ENCODE measurements at regions not wholly inside any gene's neighbourhood (a gene's known extent, or its start where the extent isn't known, plus 50 kb on each side); places are given as distances from the start of the nearest gene placed in this dataset.

GRCh38 chr9:29060041-29060440 is 1486.8 kb upstream of the C9orf72 start:
- Histone ChIP-seq H3K9ac (ENCODE audit: control insufficient read depth, extremely low read depth, insufficient read depth, low read length) (no peak overlapping the region), H3K27me3 (ENCODE audit: control insufficient read depth, extremely low read depth, insufficient read depth, low read length) (no peaks in the 10 kb centered on the region), H3K36me3 (ENCODE audit: control insufficient read depth in 2 of 2, extremely low read depth in 1 of 2, insufficient read depth in 2 of 2, low read length in 2 of 2) (no peaks in the 10 kb centered on the region), H3K4me1 (ENCODE audit: control insufficient read depth, extremely low read depth, insufficient read depth, low read length) (no peaks in the 10 kb centered on the region), H4K20me1 (ENCODE audit: control insufficient read depth, extremely low read depth, insufficient read depth, low read length) (no peaks in the 10 kb centered on the region), H3K79me2 (ENCODE audit: control insufficient read depth, insufficient read depth, low read length) (no peaks in the 10 kb centered on the region), H3K4me3 (ENCODE audit: control insufficient read depth in 2 of 3, extremely low read depth in 1 of 3, insufficient read depth in 2 of 3, low read depth in 1 of 3, low read length in 3 of 3) (no peak overlapping the region), H3K4me2 (ENCODE audit: control insufficient read depth, extremely low read depth, insufficient read depth, low read depth, low read length) (no peak overlapping the region), H2AFZ (ENCODE audit: control insufficient read depth, low read length) (no peak overlapping the region), H3K9me1 (ENCODE audit: control insufficient read depth, extremely low read depth, insufficient read depth, low read length) (no peaks in the 10 kb centered on the region), H3K9me3 (ENCODE audit: control insufficient read depth, low read depth, low read length) (no peaks in the 10 kb centered on the region), H3K27ac (ENCODE audit: control insufficient read depth, insufficient read depth, low read length) (no peak overlapping the region)
- FAIRE-seq = no peak
- dilution Hi-C loops (cut with MboI; ENCODE audit: extremely low pct_ligation_motif_present, low sequenced_read_pairs) = no loop called here
- TF ChIP-seq, protein P1, sequence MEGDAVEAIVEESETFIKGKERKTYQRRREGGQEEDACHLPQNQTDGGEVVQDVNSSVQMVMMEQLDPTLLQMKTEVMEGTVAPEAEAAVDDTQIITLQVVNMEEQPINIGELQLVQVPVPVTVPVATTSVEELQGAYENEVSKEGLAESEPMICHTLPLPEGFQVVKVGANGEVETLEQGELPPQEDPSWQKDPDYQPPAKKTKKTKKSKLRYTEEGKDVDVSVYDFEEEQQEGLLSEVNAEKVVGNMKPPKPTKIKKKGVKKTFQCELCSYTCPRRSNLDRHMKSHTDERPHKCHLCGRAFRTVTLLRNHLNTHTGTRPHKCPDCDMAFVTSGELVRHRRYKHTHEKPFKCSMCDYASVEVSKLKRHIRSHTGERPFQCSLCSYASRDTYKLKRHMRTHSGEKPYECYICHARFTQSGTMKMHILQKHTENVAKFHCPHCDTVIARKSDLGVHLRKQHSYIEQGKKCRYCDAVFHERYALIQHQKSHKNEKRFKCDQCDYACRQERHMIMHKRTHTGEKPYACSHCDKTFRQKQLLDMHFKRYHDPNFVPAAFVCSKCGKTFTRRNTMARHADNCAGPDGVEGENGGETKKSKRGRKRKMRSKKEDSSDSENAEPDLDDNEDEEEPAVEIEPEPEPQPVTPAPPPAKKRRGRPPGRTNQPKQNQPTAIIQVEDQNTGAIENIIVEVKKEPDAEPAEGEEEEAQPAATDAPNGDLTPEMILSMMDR (optimal IDR thresholded peaks at IDR 0.05 in 1 of 3, IDR thresholded peaks at IDR 0.05 in 1 of 3, conservative IDR thresholded peaks at IDR 0.05 in 1 of 3; ENCODE audit: extremely low read depth in 1 of 3, insufficient read depth in 2 of 3, low read length in 3 of 3) = no peak
- TF ChIP-seq EZH2 (IDR thresholded peaks at IDR 0.05; ENCODE audit: low read length) = no peak
- DNase-seq (ENCODE audit: low read depth, low spot score) = no peak

DNA sequence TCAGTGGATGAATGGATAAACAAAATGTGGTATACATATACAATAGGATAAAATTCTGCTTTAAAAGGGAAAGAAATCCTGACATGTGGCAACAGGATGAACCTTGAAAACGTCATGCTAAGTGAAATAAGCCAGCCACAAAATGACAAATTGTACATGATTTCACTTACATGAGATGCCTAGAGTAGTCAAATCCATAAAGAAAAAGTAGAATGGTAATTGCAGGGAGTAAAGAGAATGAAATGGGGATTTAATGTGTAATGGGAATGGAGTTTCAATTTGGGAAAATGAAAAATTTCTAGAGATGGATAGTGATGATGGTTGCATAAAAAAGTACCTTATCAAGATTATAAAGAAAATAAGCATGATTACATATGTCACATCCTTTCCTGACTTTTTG is 1489.2 kb upstream of the C9orf72 start:
- H3K9me1 ChIP-seq (ENCODE audit: control insufficient read depth, extremely low read depth, insufficient read depth, low read length) = no peaks in the 10 kb centered on the region

More for the DNA sequence above, 1489.2 kb upstream of the C9orf72 start:
- Histone ChIP-seq H3K4me2 (ENCODE audit: control insufficient read depth, extremely low read depth, insufficient read depth, low read depth, low read length) (no peak overlapping the region), H3K27ac (ENCODE audit: control insufficient read depth, insufficient read depth, low read length) (no peak overlapping the region), H3K4me3 (ENCODE audit: control insufficient read depth in 2 of 3, extremely low read depth in 1 of 3, insufficient read depth in 2 of 3, low read depth in 1 of 3, low read length in 3 of 3) (no peak overlapping the region), H2AFZ (ENCODE audit: control insufficient read depth, low read length) (no peak overlapping the region), H4K20me1 (ENCODE audit: control insufficient read depth, extremely low read depth, insufficient read depth, low read length) (no peaks in the 10 kb centered on the region), H3K27me3 (ENCODE audit: control insufficient read depth, extremely low read depth, insufficient read depth, low read length) (no peaks in the 10 kb centered on the region), H3K9me3 (ENCODE audit: control insufficient read depth, low read depth, low read length) (no peaks in the 10 kb centered on the region), H3K36me3 (ENCODE audit: control insufficient read depth in 2 of 2, extremely low read depth in 1 of 2, insufficient read depth in 2 of 2, low read length in 2 of 2) (no peaks in the 10 kb centered on the region), H3K9ac (ENCODE audit: control insufficient read depth, extremely low read depth, insufficient read depth, low read length) (no peak overlapping the region), H3K4me1 (ENCODE audit: control insufficient read depth, extremely low read depth, insufficient read depth, low read length) (no peaks in the 10 kb centered on the region), H3K79me2 (ENCODE audit: control insufficient read depth, insufficient read depth, low read length) (no peaks in the 10 kb centered on the region)
- no peak for DNase-seq (ENCODE audit: low read depth, low spot score)
- dilution Hi-C loops (cut with MboI; ENCODE audit: extremely low pct_ligation_motif_present, low sequenced_read_pairs) = no loop called here
- FAIRE-seq = no peak
- no peak for TF ChIP-seq EZH2 (IDR thresholded peaks at IDR 0.05; ENCODE audit: low read length)
- TF ChIP-seq, protein P1 (optimal IDR thresholded peaks at IDR 0.05 in 1 of 3, IDR thresholded peaks at IDR 0.05 in 1 of 3, conservative IDR thresholded peaks at IDR 0.05 in 1 of 3; ENCODE audit: extremely low read depth in 1 of 3, insufficient read depth in 2 of 3, low read length in 3 of 3) = no peak

Measured in keratinocyte (primary cell).